ENCODE measurements at regions not wholly inside any gene's neighbourhood (a gene's known extent, or its start where the extent isn't known, plus 50 kb on each side); places are given as distances from the start of the nearest gene placed in this dataset.

DNA sequence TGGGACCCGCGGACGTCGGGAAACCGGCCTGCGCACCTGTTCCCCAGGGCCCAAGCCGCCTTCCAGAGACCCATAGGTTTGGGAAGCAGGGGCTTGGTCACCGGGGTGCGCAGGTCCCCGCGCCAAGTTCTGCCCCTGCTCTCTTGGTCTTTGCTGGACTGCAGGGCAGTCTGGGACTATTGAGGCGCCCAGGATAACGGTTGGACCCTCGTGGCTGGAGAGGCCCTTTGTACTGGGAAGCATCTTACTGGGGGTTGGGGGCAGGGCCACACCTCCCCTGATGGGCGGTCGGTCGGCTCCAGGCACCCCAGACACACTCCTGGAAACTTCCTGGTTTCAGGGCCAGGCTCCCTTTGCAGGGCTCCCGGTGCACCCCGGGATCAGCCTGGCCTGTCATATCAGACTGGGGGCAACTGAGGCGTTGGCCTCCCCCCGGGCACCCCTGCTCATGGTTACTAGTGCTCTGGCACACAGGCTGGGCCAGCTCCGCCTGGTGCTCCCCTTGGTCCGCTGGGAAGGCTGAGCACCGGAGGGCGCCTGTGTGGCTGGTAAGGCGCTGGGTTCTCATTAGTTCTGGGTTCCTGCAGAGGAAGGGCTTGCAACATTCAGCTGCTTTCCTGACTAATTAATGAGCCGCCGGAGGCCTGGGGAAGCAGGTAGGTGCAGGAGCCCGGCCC, 1250.5 kb downstream of the BRD1 start:
- H3K27me3 Mint-ChIP-seq = peaks cover 32 to 36% of the 10 kb centered on the region in 2 donors
- WGBS (ENCODE audit: insufficient coverage) = 55% methylated on average over 26 of the region's 29 CpGs
- CTCF ChIA-PET = no interaction called here

DNA sequence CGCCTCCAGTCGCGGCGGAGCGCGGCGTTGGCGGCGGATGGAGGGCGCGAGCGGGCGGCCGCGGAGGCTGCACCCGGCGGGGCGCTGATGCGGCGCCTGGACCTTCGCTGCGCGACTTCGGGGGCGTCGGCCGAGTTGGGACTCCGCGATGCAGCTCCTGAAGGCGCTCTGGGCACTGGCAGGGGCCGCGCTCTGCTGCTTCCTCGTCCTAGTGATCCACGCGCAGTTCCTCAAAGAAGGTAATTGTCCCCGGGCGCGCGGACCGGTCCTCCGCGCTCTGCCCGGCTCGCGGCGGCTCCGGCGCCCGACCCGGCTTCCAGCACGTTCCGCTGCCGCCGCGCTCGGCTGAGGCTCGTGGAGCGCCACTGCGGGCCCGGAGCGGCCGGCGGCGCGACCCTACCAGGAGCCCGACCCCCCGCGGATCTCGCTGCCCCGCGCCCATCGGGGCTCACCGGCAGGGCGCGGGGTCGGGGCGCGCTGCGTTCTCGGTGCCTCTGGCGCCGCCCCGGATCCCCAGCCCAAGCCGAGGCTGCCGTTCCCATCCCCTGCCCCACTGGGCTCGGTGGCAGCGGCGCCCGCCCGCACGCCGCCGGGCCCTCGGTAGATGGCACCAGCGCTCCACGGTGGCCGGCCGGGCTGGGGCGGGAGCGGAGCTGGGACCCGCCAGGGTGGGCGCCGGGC, 1251.2 kb downstream of the BRD1 start:
- peaks cover 9 to 36% of the 10 kb centered on the region in 2 experiments for H3K27me3 ChIP-seq (replicated peaks in 1 of 2; ENCODE audit: control insufficient read depth in 2 of 2, extremely low read depth in 1 of 2, insufficient read depth in 2 of 2, low read length in 1 of 2)

More for the DNA sequence above, 1250.5 kb downstream of the BRD1 start:
- no peak overlapping the region for H3K27ac Mint-ChIP-seq
- H3K9me3 Mint-ChIP-seq = peaks cover 0 to 3% (median 0%) of the 10 kb centered on the region in 3 donors
- H3K36me3 ChIP-seq (ENCODE audit: control insufficient read depth in 2 of 2, extremely low read depth in 1 of 2, insufficient read depth in 1 of 2, low read length in 1 of 2) = no peaks in the 10 kb centered on the region
- no peaks in the 10 kb centered on the region for H3K36me3 Mint-ChIP-seq
- no peaks in the 10 kb centered on the region for H3K9me3 ChIP-seq
- H3K27me3 ChIP-seq (replicated peaks in 1 of 2; ENCODE audit: control insufficient read depth in 2 of 2, extremely low read depth in 1 of 2, insufficient read depth in 2 of 2, low read length in 1 of 2) = peaks cover 9 to 36% of the 10 kb centered on the region in 2 experiments
- H3K27ac ChIP-seq (ENCODE audit: low read length) = no peak overlapping the region
- no peak for DNase-seq
- no peak overlapping the region for H3K4me3 ChIP-seq (ENCODE audit: control insufficient read depth in 1 of 2, extremely low read depth in 1 of 2, low read length in 1 of 2)
- peaks cover 0 to 9% (median 2%) of the 10 kb centered on the region in 3 donors for H3K4me1 Mint-ChIP-seq
- peak overlapping the region in 1 of 3 donors; percentile 35 for H3K4me3 Mint-ChIP-seq
- H3K4me1 ChIP-seq (ENCODE audit: control insufficient read depth in 1 of 2, extremely low read depth in 1 of 2, insufficient read depth in 2 of 2, low read length in 2 of 2) = no peaks in the 10 kb centered on the region
- POLR2A ChIA-PET = no interaction called here
- no peak for ATAC-seq (replicated peaks in 1 of 4)

DNA sequence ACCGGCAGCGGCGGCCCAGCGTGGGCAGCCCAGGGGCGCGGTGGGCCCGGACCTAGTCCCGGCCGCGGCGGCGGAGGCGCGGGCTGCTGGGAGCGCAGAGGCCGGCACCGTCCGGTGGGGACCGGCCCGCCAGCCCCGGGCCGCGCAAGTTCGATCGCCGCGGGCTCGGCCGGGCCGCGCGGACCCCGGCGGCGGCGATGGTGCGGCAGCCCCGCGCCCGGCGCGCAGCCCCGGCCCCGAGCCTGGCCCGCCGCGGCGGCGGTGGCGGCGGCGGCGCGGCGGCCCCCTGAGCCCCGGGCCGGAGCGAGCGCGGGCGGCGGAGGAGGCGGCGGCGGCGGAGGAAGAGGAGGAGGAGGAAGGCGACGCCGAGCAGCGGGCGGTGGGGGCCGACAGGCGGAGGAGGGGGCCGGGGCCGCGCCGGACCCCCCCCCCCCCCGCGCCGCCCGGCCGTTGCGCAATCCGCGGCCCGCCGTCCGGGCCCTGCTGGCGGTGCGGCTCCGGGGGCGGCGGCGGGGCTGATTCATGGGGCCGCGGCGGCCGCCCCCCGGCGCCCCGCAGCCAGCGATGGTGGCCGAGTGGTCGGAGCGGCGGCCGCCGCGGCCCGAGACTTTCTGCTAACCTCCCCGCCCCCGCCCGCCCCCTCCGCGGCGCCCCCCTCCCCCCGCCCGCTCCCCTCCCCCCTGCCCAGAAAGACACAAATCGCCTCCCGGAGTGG, 1251.9 kb downstream of the BRD1 start:
- CTCF ChIA-PET = no interaction called here
- H3K27me3 Mint-ChIP-seq = peaks cover 32 to 36% of the 10 kb centered on the region in 2 donors
- H3K27ac Mint-ChIP-seq = no peak overlapping the region

More for the DNA sequence above, 1251.2 kb downstream of the BRD1 start:
- peaks cover 3% of the 10 kb centered on the region for H3K36me3 Mint-ChIP-seq
- peaks cover 32 to 36% of the 10 kb centered on the region in 2 donors for H3K27me3 Mint-ChIP-seq
- Histone ChIP-seq H3K9me3 (no peaks in the 10 kb centered on the region), H3K4me3 (ENCODE audit: control insufficient read depth in 1 of 2, extremely low read depth in 1 of 2, low read length in 1 of 2) (no peak overlapping the region), H3K27ac (ENCODE audit: low read length) (no peak overlapping the region), H3K4me1 (ENCODE audit: control insufficient read depth in 1 of 2, extremely low read depth in 1 of 2, insufficient read depth in 2 of 2, low read length in 2 of 2) (no peaks in the 10 kb centered on the region), H3K36me3 (ENCODE audit: control insufficient read depth in 2 of 2, extremely low read depth in 1 of 2, insufficient read depth in 1 of 2, low read length in 1 of 2) (no peaks in the 10 kb centered on the region)
- POLR2A ChIA-PET = no interaction called here
- H3K4me3 Mint-ChIP-seq = no peak overlapping the region
- DNase-seq (no peak), ATAC-seq (replicated peaks in 1 of 4) (no peak)
- H3K4me1 Mint-ChIP-seq = peaks cover 0 to 9% (median 2%) of the 10 kb centered on the region in 3 donors
- H3K27ac Mint-ChIP-seq = no peak overlapping the region
- 3% methylated on average over 102 of the region's 103 CpGs for WGBS (ENCODE audit: insufficient coverage)
- peaks cover 0 to 7% (median 7%) of the 10 kb centered on the region in 3 donors for H3K9me3 Mint-ChIP-seq
- CTCF ChIA-PET = no interaction called here

DNA sequence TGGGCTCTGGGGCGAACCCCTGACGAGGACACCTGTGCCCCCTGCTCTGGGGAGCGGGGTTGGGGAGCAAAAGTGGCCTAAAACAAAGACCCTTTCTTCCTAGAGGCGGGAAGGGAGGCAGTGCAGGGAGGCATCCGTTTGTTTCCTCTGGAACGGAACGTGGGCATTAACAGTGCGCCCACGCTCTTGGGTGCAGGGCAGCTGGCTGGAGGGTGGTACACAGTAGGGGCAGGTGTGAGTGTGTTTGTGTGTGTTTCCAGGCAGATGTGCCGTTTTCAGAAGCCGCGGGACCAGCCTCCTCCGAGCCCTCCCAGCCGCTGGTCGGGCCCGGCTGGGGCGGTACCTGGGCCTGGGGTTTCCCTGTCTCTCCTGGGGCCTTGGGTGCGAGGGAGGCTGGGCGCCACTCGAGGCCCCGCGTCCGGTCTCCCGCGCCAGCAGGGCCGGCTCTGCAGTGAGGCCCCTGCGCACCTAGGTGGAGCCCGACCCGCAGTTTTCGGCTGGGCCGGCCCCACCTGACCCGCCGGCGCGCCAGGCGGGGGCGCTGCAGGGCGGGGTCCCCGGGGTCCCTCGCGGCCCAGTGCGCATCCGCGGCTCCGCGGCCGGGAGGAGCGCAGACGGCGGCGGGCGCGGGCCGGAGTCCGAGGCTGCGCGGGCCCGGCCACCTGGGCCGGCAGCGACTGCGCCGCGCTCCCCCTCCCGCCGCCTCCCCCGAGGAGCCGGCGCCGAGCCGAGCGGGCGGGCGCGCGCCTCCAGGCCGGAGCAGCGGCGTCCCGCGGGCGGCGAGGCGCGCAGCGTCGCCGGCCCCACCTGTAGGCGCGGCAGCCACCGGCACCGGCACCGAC, 1252.7 kb downstream of the BRD1 start:
- H3K4me3 Mint-ChIP-seq = peak overlapping the region in 2 of 3 donors; percentile 28 to 61
- H3K4me3 ChIP-seq (ENCODE audit: control insufficient read depth in 1 of 2, extremely low read depth in 1 of 2, low read length in 1 of 2) = no peak overlapping the region
- peaks cover 0 to 9% (median 2%) of the 10 kb centered on the region in 3 donors for H3K4me1 Mint-ChIP-seq
- no peak overlapping the region for H3K27ac Mint-ChIP-seq
- POLR2A ChIA-PET = no interaction called here
- peaks cover 34 to 37% of the 10 kb centered on the region in 2 donors for H3K27me3 Mint-ChIP-seq
- peaks cover 6 to 36% of the 10 kb centered on the region in 2 experiments for H3K27me3 ChIP-seq (replicated peaks in 1 of 2; ENCODE audit: control insufficient read depth in 2 of 2, extremely low read depth in 1 of 2, insufficient read depth in 2 of 2, low read length in 1 of 2)
- no peaks in the 10 kb centered on the region for H3K36me3 ChIP-seq (ENCODE audit: control insufficient read depth in 2 of 2, extremely low read depth in 1 of 2, insufficient read depth in 1 of 2, low read length in 1 of 2)
- peaks cover 3% of the 10 kb centered on the region for H3K36me3 Mint-ChIP-seq
- DNase-seq (no peak), ATAC-seq (replicated peaks in 1 of 4) (no peak)
- H3K9me3 Mint-ChIP-seq = peaks cover 7 to 18% (median 15%) of the 10 kb centered on the region in 3 donors
- H3K9me3 ChIP-seq = no peaks in the 10 kb centered on the region
- CTCF ChIA-PET = no interaction called here
- WGBS (ENCODE audit: insufficient coverage) = 9% methylated on average over 90 of the region's 92 CpGs
- no peak overlapping the region for H3K27ac ChIP-seq (ENCODE audit: low read length)
- no peaks in the 10 kb centered on the region for H3K4me1 ChIP-seq (ENCODE audit: control insufficient read depth in 1 of 2, extremely low read depth in 1 of 2, insufficient read depth in 2 of 2, low read length in 2 of 2)

More for the DNA sequence above, 1251.9 kb downstream of the BRD1 start:
- H3K4me3 Mint-ChIP-seq = no peak overlapping the region
- WGBS (ENCODE audit: insufficient coverage) = 2% methylated on average over 50 of the region's 120 CpGs
- ATAC-seq (replicated peaks in 1 of 4) = no peak
- Histone ChIP-seq H3K36me3 (ENCODE audit: control insufficient read depth in 2 of 2, extremely low read depth in 1 of 2, insufficient read depth in 1 of 2, low read length in 1 of 2) (no peaks in the 10 kb centered on the region), H3K27ac (ENCODE audit: low read length) (no peak overlapping the region), H3K9me3 (no peaks in the 10 kb centered on the region), H3K4me3 (ENCODE audit: control insufficient read depth in 1 of 2, extremely low read depth in 1 of 2, low read length in 1 of 2) (no peak overlapping the region), H3K4me1 (ENCODE audit: control insufficient read depth in 1 of 2, extremely low read depth in 1 of 2, insufficient read depth in 2 of 2, low read length in 2 of 2) (no peaks in the 10 kb centered on the region), H3K27me3 (replicated peaks in 1 of 2; ENCODE audit: control insufficient read depth in 2 of 2, extremely low read depth in 1 of 2, insufficient read depth in 2 of 2, low read length in 1 of 2) (peaks cover 9 to 36% of the 10 kb centered on the region in 2 experiments)
- peaks cover 2 to 10% (median 8%) of the 10 kb centered on the region in 3 donors for H3K9me3 Mint-ChIP-seq
- DNase-seq = no peak
- POLR2A ChIA-PET = no interaction called here
- peaks cover 0 to 9% (median 2%) of the 10 kb centered on the region in 3 donors for H3K4me1 Mint-ChIP-seq
- H3K36me3 Mint-ChIP-seq = peaks cover 3% of the 10 kb centered on the region

DNA sequence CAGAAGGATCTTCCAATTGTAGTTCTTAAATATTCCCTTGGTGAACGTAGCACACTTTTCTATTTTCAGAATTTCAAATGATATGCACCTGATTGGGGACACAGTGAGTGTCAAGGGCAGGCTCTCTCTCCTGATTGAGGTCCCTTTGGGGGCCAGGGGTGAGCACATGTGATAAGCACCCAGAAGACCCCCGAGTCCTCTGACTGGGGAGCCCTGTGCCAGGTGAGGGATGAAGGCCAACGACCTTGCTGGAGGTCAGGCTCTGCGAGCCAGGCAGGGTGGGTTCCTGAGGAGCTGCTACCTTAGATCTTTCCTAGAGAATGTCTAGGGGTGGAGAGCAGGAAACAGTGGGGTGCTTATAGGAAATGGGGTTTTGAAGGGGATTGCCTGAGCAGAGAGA, 1253.9 kb downstream of the BRD1 start:
- Mint-ChIP-seq H3K4me3 (no peak overlapping the region), H3K27ac (no peak overlapping the region), H3K27me3 (peaks cover 37 to 39% of the 10 kb centered on the region in 2 donors), H3K9me3 (peaks cover 7 to 20% (median 18%) of the 10 kb centered on the region in 3 donors), H3K36me3 (peaks cover 3% of the 10 kb centered on the region), H3K4me1 (peaks cover 0 to 9% (median 2%) of the 10 kb centered on the region in 3 donors)
- ChIA-PET CTCF (no interaction called here), POLR2A (no interaction called here)
- H3K9me3 ChIP-seq = no peaks in the 10 kb centered on the region
- WGBS (ENCODE audit: insufficient coverage) = 82% methylated on average over 2 of the region's 4 CpGs
- DNase-seq (no peak), ATAC-seq (replicated peaks in 1 of 4) (no peak)
- peaks cover 6 to 34% of the 10 kb centered on the region in 2 experiments for H3K27me3 ChIP-seq (replicated peaks in 1 of 2; ENCODE audit: control insufficient read depth in 2 of 2, extremely low read depth in 1 of 2, insufficient read depth in 2 of 2, low read length in 1 of 2)
- H3K36me3 ChIP-seq (ENCODE audit: control insufficient read depth in 2 of 2, extremely low read depth in 1 of 2, insufficient read depth in 1 of 2, low read length in 1 of 2) = no peaks in the 10 kb centered on the region
- no peak overlapping the region for H3K4me3 ChIP-seq (ENCODE audit: control insufficient read depth in 1 of 2, extremely low read depth in 1 of 2, low read length in 1 of 2)
- no peaks in the 10 kb centered on the region for H3K4me1 ChIP-seq (ENCODE audit: control insufficient read depth in 1 of 2, extremely low read depth in 1 of 2, insufficient read depth in 2 of 2, low read length in 2 of 2)
- H3K27ac ChIP-seq (ENCODE audit: low read length) = no peak overlapping the region

DNA sequence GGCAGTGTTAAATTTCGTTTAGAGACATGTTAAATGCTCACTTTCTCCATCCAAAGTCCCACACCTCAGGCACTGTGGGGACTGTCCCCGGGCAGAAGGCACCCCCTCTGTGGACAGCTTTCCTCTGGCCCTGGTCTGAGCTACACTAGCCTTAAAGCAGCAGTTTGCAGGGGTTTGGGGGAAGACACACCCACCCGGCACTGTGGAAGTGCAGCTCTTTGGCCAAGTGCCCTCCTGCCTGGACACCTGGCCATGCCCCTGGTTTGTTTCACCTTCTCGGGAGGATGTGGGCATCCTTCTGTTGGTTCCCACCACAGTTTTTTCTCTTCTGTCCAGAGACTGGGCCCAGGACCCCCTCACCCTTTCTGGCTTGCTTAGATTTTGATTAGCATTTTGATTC, 1254.7 kb downstream of the BRD1 start:
- Mint-ChIP-seq H3K36me3 (peaks cover 3% of the 10 kb centered on the region), H3K27me3 (peaks cover 35 to 38% of the 10 kb centered on the region in 2 donors), H3K9me3 (peaks cover 7 to 20% (median 18%) of the 10 kb centered on the region in 3 donors), H3K27ac (no peak overlapping the region), H3K4me1 (peaks cover 0 to 8% (median 2%) of the 10 kb centered on the region in 3 donors), H3K4me3 (no peak overlapping the region)
- Histone ChIP-seq H3K27ac (ENCODE audit: low read length) (no peak overlapping the region), H3K4me3 (ENCODE audit: control insufficient read depth in 1 of 2, extremely low read depth in 1 of 2, low read length in 1 of 2) (no peak overlapping the region), H3K9me3 (no peaks in the 10 kb centered on the region), H3K27me3 (replicated peaks in 1 of 2; ENCODE audit: control insufficient read depth in 2 of 2, extremely low read depth in 1 of 2, insufficient read depth in 2 of 2, low read length in 1 of 2) (peaks cover 6 to 29% of the 10 kb centered on the region in 2 experiments), H3K4me1 (ENCODE audit: control insufficient read depth in 1 of 2, extremely low read depth in 1 of 2, insufficient read depth in 2 of 2, low read length in 2 of 2) (no peaks in the 10 kb centered on the region), H3K36me3 (ENCODE audit: control insufficient read depth in 2 of 2, extremely low read depth in 1 of 2, insufficient read depth in 1 of 2, low read length in 1 of 2) (no peaks in the 10 kb centered on the region)
- CTCF ChIA-PET = no interaction called here
- DNase-seq = no peak
- no peak for ATAC-seq (replicated peaks in 1 of 4)
- POLR2A ChIA-PET = interaction anchor here in 1 of 2 donors (0.6 kb wide), 1 partner anchor 177 kb away, joined by 4 read pairs; no protein-coding TSS in a partner anchor
- WGBS (ENCODE audit: insufficient coverage) = 95% methylated on average over 2 of the region's 4 CpGs

Measured in T-cell (primary cell).